ENCODE measurements at regions not wholly inside any gene's neighbourhood (a gene's known extent, or its start where the extent isn't known, plus 50 kb on each side); places are given as distances from the start of the nearest gene placed in this dataset.

- no peak for DNase-seq (ENCODE audit: low spot score)
These were observed 479.9 kb downstream of the OCA2 start for GRCh38 chr15:27619204-27619603.

- DNase-seq (ENCODE audit: low spot score) = no peak
These were observed 482.1 kb downstream of the OCA2 start for GRCh38 chr15:27617013-27617412.

GRCh38 chr15:27608248-27608647 lies 490.9 kb downstream of the OCA2 start:
- no peak for DNase-seq (ENCODE audit: low spot score)

GRCh38 chr15:27601239-27601960 lies 497.7 kb downstream of the OCA2 start:
- no peak for DNase-seq (ENCODE audit: low spot score)

DNA sequence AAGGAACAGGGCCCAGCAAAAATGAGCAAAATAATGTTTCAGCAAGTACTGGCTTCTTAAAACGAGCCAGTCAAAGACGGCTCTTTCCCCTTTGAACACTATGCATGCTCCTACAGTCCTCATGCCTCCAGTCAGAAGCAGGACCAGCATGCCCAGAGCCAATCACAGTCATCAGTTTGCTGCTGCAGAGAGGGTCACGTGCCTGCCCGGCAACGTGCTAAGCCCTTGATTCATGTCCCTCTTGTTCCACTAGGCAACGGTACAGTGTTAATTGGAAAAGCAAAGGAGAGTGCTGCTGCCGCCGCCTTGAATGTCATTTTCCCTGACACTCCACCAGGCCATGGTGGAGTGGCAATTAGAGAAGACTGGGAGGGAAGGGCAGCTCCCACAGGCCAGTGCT lies 500.1 kb downstream of the OCA2 start:
- DNase-seq (ENCODE audit: low spot score) = no peak

DNA sequence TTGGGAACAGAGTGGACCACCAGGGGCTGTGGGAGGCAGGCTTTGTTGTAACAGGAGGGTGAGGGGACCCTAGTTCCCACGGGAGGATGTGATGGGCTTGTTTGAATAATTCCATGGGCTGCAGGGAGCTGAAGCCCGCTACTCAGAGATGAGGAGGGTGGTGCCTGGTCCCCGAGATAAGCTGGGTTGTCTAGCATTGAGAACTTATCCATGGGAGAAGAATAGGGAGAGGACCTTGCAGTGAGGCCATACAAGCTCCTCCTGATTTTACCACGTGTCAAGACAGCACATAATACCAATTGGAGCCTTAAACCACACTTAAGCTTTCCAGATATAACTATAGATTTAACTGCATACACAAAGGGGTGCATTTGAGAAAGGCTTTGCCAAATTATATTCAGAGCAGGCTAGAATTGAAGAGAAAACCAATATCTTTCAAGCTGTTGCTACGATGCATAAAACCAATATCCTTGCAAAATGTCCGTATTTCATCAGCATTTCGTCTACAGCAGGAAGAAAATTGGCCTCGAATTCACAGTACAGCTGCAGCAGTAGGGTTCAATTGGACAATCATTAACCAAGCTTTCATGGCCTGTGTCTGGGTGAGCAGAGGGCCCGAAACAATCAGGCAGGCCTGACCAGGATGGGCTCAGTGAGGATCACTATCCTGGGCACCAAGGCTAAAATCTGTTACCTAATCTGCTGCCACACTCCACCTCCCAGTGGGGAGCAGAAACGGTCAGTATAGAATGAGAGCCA lies 500.7 kb downstream of the OCA2 start:
- DNase-seq (ENCODE audit: low spot score) = no peak

DNA sequence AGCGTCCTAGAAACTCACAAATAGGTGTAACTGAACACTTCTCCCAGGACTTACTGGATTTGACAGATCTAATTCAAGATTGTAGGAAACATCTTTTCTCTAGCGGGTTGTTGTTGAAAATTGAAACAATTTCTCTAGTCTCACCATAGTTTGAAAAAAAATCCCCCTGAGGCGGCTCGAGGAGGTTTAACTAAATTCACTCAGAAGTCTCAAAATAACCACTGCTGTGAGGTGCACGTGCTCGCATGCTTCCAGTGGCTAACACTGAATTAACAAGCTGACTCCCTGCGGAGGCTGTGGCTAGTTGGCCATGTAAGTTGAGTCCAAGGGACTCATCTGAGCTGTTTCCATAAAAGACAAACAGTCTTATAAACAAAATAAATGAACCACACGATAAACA lies 503.9 kb downstream of the OCA2 start:
- no peak for DNase-seq (ENCODE audit: low spot score)

DNA sequence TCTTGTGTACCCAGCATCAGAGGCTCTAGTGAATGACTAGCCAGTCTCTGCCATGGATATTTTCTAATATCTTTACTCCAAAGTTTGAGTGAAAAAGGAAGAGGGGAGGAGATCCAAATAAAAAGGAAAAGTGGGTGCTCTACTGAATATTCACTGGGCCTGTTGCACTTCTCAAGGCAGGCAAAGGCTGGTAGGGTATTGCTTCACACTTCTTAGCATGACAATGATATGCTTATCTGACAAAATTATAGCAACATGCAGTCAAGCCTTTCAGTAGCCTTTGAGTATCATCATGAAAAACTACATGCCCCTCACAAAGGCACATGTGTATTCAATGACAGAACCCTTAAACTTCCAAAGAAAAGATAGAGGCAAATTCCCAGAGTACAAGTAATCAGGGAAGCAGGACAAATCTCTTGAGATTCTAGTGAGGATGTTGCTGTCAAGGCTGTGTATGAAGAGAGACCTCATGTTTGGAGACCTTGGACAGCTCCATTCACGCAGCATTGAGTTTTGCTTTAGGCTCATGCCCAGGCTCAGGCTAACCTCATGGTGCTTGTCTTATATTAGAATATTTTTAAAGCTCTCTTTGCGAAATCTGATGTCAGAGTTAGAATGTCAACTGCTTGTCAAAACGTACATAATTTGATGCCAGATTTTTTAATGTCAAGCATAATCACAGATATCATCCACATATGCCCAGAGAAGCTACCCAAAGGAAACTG lies 506.9 kb downstream of the OCA2 start:
- DNase-seq (ENCODE audit: low spot score) = no peak
